Fibroblast of the aortic adventitia (primary cell): ENCODE measurements at regions not wholly inside any gene's neighbourhood (a gene's known extent, or its start where the extent isn't known, plus 50 kb on each side); places are given as distances from the start of the nearest gene placed in this dataset.

Source experiments
- DNase-seq: peaks from one replicate; pipeline ENCODE4 v3.0.0-alpha.2; 2010; ENCODE audit warnings: low read depth
- H3K4me3 ChIP-seq: 2 replicates; pipeline ENCODE4 v1.5.1; 2011; ENCODE audit warnings: low read depth, mild to moderate bottlenecking, control low read depth, low read length, moderate library complexity
- CTCF ChIP-seq: IDR thresholded peaks from 2 replicates; pipeline ENCODE4 v1.5.1; 2011; ENCODE audit warnings: mild to moderate bottlenecking, low read length, control low read depth, inconsistent platforms; ENCODE audit not compliant: insufficient read depth

DNA sequence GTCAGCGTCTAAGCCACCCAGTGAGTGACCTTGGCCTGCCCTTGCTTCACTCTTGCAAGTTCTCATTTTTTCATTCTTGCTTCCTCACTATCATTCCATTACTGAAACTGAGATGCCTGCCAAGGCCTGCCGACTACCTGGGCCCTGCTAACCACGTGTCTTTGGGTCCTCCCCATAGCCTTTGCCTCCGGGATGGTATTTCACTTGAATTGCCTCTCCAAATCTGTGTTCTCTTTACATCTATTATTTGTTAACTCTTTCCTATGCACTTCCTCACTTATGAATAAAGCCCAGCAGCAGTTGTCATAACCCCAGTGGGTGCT, 234.6 kb downstream of the SNX10 start:
- DNase-seq, result no peak

DNA sequence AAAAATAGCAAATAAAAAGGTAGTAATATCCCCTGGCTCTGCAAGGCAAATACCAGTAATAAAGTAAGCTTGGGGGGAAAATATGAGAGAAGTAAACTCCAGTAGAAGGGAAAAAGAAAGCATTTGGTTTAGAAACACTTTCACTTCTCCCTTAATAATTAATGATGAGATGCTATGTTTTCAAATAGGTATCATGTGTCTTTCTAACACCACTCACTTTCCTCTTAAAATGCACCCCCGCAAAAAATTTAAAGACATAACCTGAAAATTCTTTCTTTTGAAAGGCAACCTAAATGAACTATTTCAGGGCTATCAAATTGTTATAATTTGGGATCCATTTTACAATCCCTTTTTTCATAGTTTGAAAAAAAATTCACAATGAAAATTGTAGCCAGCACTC, 240.3 kb downstream of the SNX10 start:
- no peak for TF ChIP-seq CTCF
- no peak overlapping the region for H3K4me3 ChIP-seq
- DNase-seq, result no peak

More for the DNA sequence above, 234.6 kb downstream of the SNX10 start:
- H3K4me3 ChIP-seq, result no peak overlapping the region
- TF ChIP-seq CTCF, result no peak

DNA sequence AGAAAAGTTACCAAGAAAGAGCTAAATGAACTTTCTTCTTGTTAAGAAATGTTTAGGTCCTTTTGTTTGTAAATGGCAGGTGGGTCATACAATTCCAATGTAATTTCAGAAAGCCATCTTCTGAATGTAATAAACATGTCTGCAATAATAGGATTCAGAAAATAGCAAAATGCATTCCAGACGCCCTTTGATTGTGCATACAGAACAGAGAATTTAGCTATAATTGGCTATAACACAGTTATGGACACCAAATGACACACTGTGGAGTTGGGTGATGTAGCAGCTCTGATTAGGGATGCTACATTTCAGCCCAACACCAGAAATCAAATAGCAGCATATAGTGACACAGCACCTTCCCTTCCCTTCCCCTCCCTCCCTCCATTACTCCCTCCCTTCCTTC, 240.8 kb downstream of the SNX10 start:
- no peak for DNase-seq
- TF ChIP-seq CTCF, result no peak
- H3K4me3 ChIP-seq, result no peak overlapping the region

DNA sequence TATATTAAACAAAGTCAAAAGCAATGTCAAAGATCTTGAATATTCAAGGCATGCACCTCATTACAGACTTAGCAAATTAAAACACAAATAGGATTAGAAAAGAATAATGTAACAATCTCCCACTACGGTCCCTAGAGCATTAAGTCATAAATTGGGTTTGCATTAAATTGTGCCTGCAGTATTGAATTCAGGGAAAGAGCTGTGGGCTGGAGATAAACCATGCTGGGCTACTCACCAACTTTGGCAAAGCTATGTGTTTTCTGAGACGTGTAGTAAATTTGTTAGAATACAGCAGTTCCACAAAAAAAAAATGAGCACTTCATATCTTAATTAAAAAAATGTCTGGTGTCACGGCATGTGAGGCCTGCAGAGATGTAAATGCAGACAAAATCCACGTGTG, 241.6 kb downstream of the SNX10 start:
- TF ChIP-seq CTCF, result no peak

DNA sequence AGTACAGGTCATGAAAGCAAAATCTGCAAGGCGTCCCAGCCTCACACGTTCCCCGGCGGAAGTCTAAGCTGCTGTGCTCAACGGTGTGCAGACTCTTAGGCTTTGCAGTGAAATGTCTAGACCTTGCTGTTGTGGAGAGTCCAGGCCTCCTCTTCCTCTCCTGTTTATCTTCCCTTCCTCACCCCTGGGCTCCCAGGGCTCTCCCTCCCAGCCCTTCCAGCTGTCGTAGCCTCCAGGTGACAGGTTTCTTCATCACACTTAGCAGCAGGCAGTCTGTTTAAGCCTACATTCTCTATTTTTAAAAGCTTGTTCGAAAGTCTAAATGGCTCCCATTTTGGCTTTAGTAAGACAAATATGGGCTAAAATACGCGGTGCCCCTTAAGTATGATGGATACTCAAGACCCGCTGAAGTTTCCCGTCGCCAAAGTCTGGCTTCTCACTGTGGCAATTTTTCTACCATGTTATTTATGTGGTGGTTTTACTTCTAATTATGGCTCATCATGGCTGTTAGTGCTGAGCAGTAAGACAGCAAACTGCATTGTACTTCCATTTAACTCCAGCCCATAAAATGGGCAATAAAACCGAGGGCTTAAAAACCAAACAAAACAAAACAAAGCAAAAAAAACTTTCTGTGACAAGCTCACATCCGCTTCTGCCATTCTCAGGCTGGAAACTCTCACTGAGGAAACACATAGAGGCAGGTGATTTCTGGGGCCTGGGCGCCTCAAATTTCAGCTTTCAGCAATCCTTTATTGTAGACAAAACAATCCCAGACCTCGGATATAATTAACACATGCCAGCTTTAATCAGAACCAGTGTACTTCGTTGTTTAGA, 243.2 kb downstream of the SNX10 start:
- no peak overlapping the region for H3K4me3 ChIP-seq
- no peak for TF ChIP-seq CTCF
- DNase-seq, result no peak

More for the DNA sequence above, 241.6 kb downstream of the SNX10 start:
- no peak overlapping the region for H3K4me3 ChIP-seq
- DNase-seq, result no peak

GRCh38 chr7:26535483-26536007, 243.9 kb downstream of the SNX10 start:
- DNase-seq, result no peak
- no peak overlapping the region for H3K4me3 ChIP-seq
- TF ChIP-seq CTCF, result no peak

- DNase-seq, result no peak
- H3K4me3 ChIP-seq, result no peak overlapping the region
- no peak for TF ChIP-seq CTCF
Measured at GRCh38 chr7:26538216-26538615, 246.6 kb downstream of the SNX10 start.
